ENCODE measurements at regions not wholly inside any gene's neighbourhood (a gene's known extent, or its start where the extent isn't known, plus 50 kb on each side); places are given as distances from the start of the nearest gene placed in this dataset.

DNA sequence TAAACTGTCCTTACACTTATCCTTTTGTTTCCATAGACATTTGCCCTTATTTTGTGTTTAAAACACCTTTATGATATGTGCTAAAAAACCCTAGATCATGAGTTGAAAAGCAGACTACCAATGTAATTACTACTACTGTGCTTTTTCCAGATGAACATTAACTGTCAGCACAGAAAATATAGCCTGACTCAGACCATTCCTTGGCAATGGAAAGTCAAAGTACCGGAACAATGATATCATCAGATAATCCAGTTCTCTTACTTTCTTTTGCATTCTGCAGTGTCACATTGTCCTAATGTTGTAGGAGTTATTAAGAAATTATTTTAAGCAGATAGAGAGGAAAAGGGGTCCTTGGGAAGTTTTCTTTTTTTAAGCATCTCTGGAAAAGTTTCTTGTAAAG is 1189.0 kb upstream of the FLRT2 start:
- no peak for TF ChIP-seq POLR2A (IDR thresholded peaks at IDR 0.05)
- TF ChIP-seq, protein P1, sequence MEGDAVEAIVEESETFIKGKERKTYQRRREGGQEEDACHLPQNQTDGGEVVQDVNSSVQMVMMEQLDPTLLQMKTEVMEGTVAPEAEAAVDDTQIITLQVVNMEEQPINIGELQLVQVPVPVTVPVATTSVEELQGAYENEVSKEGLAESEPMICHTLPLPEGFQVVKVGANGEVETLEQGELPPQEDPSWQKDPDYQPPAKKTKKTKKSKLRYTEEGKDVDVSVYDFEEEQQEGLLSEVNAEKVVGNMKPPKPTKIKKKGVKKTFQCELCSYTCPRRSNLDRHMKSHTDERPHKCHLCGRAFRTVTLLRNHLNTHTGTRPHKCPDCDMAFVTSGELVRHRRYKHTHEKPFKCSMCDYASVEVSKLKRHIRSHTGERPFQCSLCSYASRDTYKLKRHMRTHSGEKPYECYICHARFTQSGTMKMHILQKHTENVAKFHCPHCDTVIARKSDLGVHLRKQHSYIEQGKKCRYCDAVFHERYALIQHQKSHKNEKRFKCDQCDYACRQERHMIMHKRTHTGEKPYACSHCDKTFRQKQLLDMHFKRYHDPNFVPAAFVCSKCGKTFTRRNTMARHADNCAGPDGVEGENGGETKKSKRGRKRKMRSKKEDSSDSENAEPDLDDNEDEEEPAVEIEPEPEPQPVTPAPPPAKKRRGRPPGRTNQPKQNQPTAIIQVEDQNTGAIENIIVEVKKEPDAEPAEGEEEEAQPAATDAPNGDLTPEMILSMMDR (IDR thresholded peaks at IDR 0.05): no peak
